Dendritic cell treated with granulocyte-macrophage colony-stimulating factor and Interleukin-4, amounts not matched to agents 40 ng/mL and 50 ng/mL, for 4 days (primary cell): ENCODE measurements at regions not wholly inside any gene's neighbourhood (a gene's known extent, or its start where the extent isn't known, plus 50 kb on each side); places are given as distances from the start of the nearest gene placed in this dataset.

Experiments
- H3K27ac Mint-ChIP-seq: one replicate; pipeline ENCODE4 v1.8.0; 2022; ENCODE audit warnings: mild to moderate bottlenecking, mixed read lengths
- H3K27me3 Mint-ChIP-seq: one replicate; pipeline ENCODE4 v1.8.0; 2022; ENCODE audit warnings: mild to moderate bottlenecking, mixed read lengths
- H3K36me3 Mint-ChIP-seq: one replicate; pipeline ENCODE4 v1.8.0; 2022; ENCODE audit warnings: low read depth, mixed read lengths
- H3K4me1 Mint-ChIP-seq: one replicate; pipeline ENCODE4 v1.8.0; 2022; ENCODE audit warnings: low read depth, mixed read lengths
- H3K4me3 Mint-ChIP-seq: one replicate; pipeline ENCODE4 v1.8.0; 2022; ENCODE audit warnings: mild to moderate bottlenecking, moderate library complexity, mixed read lengths
- H3K9me3 Mint-ChIP-seq: one replicate; pipeline ENCODE4 v1.8.0; 2022; ENCODE audit warnings: mixed read lengths
- intact Hi-C: fragments of 100-400 bp; cut with micrococcal nuclease; formaldehyde crosslinking; loops from one replicate; pipeline ENCODE4 v1.15.0; 2022

DNA sequence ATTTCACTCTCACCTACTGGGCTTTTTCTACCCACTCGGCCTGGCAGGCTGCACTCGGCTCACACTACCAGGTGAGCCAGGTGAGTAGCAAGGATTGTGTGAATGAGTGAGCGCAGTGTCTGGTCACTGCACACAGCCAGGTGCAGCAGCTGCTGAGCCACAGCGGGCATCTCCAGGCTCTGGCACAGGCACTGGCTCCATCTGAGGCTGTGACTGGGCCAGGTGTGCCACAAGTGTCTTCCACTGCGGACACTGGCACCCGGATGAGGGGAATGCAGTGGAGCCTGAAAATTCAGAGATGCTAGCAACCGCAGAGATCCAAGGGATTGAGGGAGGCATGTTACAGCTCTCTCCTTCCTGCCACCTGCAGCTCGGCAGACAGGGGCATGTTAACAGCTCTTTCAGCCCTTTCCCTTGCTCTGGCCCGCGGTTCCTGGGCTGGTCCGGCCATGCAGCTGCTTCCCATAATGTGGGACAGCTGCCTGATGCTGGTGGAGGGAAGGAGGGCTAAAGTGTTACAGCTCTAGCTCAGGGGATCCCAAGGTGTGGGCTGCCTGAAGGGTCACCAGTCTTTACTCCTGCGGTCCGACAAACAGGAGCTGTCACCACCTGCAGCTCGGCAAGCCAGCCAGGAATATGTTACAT, 1038.3 kb downstream of the AMY1C start:
- no peaks in the 10 kb centered on the region for H3K4me1 Mint-ChIP-seq
- no peaks in the 10 kb centered on the region for H3K9me3 Mint-ChIP-seq
- no peak overlapping the region for H3K27ac Mint-ChIP-seq
- H3K36me3 Mint-ChIP-seq = no peaks in the 10 kb centered on the region
- no peak overlapping the region for H3K4me3 Mint-ChIP-seq
- intact Hi-C loops = no loop called here
- H3K27me3 Mint-ChIP-seq = no peaks in the 10 kb centered on the region

DNA sequence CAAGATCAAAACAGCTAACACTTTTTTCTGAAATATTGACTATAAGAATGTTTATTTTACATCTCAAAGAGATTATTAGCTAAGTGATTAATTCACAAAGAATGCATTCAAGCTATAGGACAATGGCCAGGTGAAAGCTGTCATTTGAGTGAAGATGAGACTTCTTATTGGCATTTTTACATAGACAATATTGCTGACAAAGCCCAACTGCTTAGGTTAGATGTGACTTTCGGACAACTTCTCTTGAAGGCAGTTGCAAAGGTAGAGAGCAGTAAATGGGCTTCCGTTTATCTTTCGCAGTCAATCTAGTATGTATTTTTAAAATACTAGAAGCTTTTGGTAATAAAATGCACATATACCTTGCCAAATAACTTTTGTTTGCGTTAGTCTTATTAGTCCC, 1041.3 kb downstream of the AMY1C start:
- Mint-ChIP-seq H3K36me3 (no peaks in the 10 kb centered on the region), H3K9me3 (no peaks in the 10 kb centered on the region), H3K27me3 (no peaks in the 10 kb centered on the region), H3K4me3 (no peak overlapping the region), H3K4me1 (no peaks in the 10 kb centered on the region), H3K27ac (no peak overlapping the region)
- intact Hi-C loops = no loop called here

DNA sequence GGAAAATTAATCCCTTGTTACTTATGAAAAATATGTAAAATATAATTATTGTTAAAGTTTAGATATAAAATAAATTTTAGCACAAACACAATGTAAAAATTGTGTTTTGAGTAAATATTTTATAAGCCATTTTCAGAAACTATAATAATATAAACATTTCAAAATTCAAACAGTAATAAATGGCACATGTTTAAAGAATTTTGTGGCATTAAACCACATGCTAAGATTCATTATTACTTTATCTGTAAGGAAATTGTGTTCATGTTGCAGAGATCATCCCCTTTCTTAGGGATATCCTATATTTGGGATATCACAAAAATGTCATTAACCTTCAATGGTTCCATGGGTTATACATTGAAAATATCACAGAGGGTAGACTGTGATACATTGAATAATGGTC, 1044.3 kb downstream of the AMY1C start:
- peaks cover 9% of the 10 kb centered on the region for H3K9me3 Mint-ChIP-seq
- no peaks in the 10 kb centered on the region for H3K27me3 Mint-ChIP-seq
- intact Hi-C loops = no loop called here
- H3K36me3 Mint-ChIP-seq = no peaks in the 10 kb centered on the region
- no peak overlapping the region for H3K27ac Mint-ChIP-seq
- H3K4me3 Mint-ChIP-seq = no peak overlapping the region
- no peaks in the 10 kb centered on the region for H3K4me1 Mint-ChIP-seq

DNA sequence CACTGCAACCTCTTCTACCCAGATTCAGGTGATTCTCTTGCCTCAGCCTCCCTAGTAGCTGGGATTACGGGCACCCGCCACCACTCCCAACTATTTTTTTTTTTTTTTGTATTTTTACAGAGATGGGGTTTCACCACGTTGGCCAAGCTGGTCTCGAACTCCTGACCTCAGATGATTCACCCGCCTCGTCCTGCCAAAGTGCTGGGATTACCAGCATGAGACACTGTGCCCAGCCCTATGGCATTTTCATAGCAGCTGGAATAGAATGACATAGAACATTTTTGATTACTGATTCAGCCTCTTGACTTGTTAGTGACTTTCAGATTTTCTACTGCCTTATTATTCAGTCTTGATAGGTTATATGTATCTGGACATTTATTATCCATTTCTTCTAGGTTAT, 1046.2 kb downstream of the AMY1C start:
- no peaks in the 10 kb centered on the region for H3K27me3 Mint-ChIP-seq
- H3K36me3 Mint-ChIP-seq = no peaks in the 10 kb centered on the region
- peaks cover 9% of the 10 kb centered on the region for H3K9me3 Mint-ChIP-seq
- H3K4me1 Mint-ChIP-seq = no peaks in the 10 kb centered on the region
- H3K27ac Mint-ChIP-seq = no peak overlapping the region
- intact Hi-C loops = no loop called here
- no peak overlapping the region for H3K4me3 Mint-ChIP-seq

DNA sequence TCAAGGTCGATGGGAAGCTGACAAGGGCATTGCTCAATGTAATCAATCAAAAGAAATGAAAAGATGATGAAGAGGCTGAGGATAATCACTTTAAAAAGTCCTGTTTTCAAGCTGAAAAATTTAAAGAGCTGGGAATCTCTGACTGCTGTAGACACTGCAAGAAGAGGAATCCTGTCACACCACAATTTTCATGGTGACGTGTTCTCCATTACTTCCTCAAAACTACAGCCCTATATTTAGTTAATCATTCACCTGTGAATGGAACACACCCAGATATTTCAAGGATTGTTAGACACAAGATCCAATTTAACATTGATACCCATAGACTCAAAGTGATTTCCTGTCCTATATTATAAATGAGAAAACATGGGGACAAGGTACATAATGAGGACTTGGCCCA, 1048.3 kb downstream of the AMY1C start:
- no peaks in the 10 kb centered on the region for H3K4me1 Mint-ChIP-seq
- no peaks in the 10 kb centered on the region for H3K36me3 Mint-ChIP-seq
- peaks cover 9% of the 10 kb centered on the region for H3K9me3 Mint-ChIP-seq
- H3K4me3 Mint-ChIP-seq = no peak overlapping the region
- H3K27ac Mint-ChIP-seq = no peak overlapping the region
- H3K27me3 Mint-ChIP-seq = no peaks in the 10 kb centered on the region
- intact Hi-C loops = no loop called here

DNA sequence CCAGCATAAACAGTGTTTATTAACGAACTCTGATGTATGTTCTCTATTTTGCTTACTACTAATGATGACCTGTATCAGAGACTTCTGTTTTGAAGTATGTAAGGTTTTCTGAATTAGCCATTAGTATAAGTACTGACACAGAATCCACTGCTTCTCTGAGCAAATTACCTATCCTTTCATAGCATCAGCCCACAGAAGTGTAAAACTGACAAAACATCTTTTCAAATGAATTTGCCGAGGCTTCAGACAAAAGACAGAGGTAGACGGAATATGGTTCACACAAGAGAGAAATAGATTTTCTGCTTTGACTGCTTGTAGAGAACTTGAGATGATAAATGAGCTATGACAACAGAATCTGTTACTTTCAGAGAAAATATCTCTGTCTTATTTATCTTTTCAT, 1051.6 kb downstream of the AMY1C start:
- peaks cover 7% of the 10 kb centered on the region for H3K9me3 Mint-ChIP-seq
- no peak overlapping the region for H3K27ac Mint-ChIP-seq
- H3K27me3 Mint-ChIP-seq = no peaks in the 10 kb centered on the region
- H3K4me3 Mint-ChIP-seq = no peak overlapping the region
- no peaks in the 10 kb centered on the region for H3K36me3 Mint-ChIP-seq
- intact Hi-C loops = no loop called here
- H3K4me1 Mint-ChIP-seq = no peaks in the 10 kb centered on the region

DNA sequence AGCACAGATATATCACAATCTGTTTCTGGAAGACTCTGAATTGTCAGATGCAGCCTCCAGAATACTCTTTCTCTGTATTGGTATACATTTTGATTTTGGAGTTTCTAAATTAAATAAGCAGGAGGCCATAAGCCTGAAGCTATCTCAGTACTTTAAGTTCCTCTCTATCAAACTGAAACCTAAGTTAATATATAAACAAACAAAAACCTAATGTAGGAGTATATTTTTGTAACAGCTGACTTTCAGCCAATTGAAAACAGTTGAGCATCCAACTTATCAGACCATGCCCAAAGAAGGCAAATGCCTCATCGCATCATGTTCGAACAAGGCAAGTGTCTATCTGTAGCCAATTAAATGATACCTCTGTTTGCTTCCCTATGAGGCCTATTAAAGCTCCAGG, 1054.4 kb downstream of the AMY1C start:
- intact Hi-C loops = no loop called here

DNA sequence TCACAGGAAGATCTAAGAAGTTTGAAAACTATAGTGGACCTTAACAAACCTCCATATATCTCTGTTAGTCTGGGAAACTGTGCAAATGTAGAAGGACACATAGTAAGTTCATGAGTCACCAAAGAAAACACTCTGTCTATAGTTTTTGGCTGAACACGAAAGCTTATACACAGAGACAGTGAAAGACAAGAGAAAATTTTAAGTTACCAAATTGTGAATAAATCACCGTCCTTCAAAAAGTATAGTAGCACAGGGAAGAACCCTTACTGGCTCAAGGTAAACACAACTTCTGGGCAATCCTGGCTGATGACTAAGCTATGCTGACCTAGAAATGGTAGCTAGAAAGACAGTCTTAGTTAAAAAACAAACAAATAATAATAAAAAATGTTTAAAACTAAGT, 1057.9 kb downstream of the AMY1C start:
- Mint-ChIP-seq H3K9me3 (peaks cover 9% of the 10 kb centered on the region), H3K36me3 (no peaks in the 10 kb centered on the region), H3K27me3 (no peaks in the 10 kb centered on the region), H3K4me1 (no peaks in the 10 kb centered on the region), H3K4me3 (no peak overlapping the region), H3K27ac (no peak overlapping the region)
- intact Hi-C loops = no loop called here

More for the DNA sequence above, 1054.4 kb downstream of the AMY1C start:
- Mint-ChIP-seq H3K4me1 (no peaks in the 10 kb centered on the region), H3K4me3 (no peak overlapping the region), H3K27ac (no peak overlapping the region), H3K36me3 (no peaks in the 10 kb centered on the region), H3K9me3 (no peaks in the 10 kb centered on the region), H3K27me3 (no peaks in the 10 kb centered on the region)

DNA sequence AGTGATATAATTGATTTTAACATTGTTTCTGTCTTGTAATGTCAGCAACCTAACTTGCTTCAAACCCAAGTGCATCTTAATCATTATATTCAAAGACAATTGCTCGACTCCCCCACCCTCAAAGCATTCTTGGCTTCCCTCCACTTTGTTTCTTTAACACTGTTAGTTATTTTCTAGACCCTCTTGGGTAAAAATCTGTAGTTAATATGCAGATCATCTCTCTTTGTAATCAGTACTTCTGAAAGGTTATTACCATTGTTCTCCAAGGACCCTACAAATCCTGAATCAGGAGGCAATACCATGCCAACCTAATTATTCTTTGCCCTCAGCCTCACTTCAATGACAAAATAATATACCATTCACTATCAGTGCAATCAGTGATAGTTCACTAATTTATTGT, 1075.7 kb downstream of the AMY1C start:
- Mint-ChIP-seq H3K9me3 (peaks cover 3% of the 10 kb centered on the region), H3K27ac (no peak overlapping the region), H3K27me3 (no peaks in the 10 kb centered on the region), H3K4me3 (no peak overlapping the region), H3K36me3 (no peaks in the 10 kb centered on the region), H3K4me1 (no peaks in the 10 kb centered on the region)
- intact Hi-C loops = no loop called here

DNA sequence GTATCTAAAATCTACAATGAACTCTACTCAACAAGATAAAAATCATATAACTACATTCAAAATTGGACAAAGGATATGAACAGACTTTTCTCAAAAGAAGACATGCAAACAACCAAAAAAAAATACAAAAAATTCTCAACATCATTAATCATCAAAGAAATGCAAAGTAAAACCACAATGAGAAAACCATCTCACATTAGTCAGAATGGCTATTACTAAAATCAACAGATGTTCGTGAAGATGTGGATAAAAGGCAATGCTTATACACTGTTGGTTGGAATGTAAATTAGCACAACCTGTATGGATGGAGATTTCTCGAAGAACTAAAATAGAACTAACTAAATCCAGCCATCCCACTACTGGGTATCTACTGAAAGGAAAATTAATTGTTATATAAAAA, 1080.8 kb downstream of the AMY1C start:
- no peaks in the 10 kb centered on the region for H3K36me3 Mint-ChIP-seq
- intact Hi-C loops = no loop called here
- H3K27ac Mint-ChIP-seq = no peak overlapping the region
- H3K4me3 Mint-ChIP-seq = no peak overlapping the region
- no peaks in the 10 kb centered on the region for H3K27me3 Mint-ChIP-seq
- no peaks in the 10 kb centered on the region for H3K4me1 Mint-ChIP-seq
- peaks cover 36% of the 10 kb centered on the region for H3K9me3 Mint-ChIP-seq

DNA sequence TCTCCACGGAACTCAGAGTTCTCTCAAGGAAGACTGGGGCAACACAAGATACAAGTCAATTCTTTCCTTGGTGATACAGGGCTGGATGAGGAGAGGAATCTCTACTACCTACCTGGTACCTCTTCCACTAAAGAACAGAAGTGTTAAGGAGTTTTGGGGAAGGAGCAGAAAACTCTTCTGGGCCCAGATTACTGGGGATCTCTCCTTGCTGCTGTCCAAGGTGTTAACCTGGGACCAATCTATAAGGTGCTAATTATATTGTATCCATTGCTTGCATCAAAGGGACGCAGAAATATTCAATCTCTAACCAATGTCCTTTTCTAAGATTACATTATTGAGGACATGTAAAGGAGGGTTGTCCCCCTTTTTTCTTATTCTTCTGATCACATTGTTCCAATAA, 1102.5 kb downstream of the AMY1C start:
- no peak overlapping the region for H3K27ac Mint-ChIP-seq
- intact Hi-C loops = no loop called here
- no peaks in the 10 kb centered on the region for H3K27me3 Mint-ChIP-seq
- no peaks in the 10 kb centered on the region for H3K36me3 Mint-ChIP-seq
- H3K4me3 Mint-ChIP-seq = no peak overlapping the region
- no peaks in the 10 kb centered on the region for H3K4me1 Mint-ChIP-seq
- peaks cover under 1% of the 10 kb centered on the region for H3K9me3 Mint-ChIP-seq

DNA sequence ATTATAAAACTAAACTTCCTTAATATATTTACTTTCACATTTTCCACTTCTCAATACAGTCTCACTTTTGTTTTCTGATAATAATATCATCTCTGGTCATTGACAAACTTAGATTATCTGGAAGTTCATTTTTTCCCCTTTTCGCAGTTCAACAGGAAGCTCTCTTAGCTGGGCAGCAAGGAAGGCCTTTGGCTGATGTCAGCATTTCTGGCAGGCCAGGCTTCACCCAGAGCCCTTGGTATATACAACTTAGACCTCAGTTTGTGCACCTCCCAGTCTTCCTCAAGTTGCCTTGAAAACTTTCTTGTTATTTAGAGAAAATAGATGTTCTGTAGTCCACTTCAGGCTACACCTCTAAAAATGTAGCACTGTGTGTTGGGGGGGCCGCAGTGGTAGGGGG, 1103.6 kb downstream of the AMY1C start:
- H3K36me3 Mint-ChIP-seq = no peaks in the 10 kb centered on the region
- no peaks in the 10 kb centered on the region for H3K27me3 Mint-ChIP-seq
- no peaks in the 10 kb centered on the region for H3K4me1 Mint-ChIP-seq
- H3K4me3 Mint-ChIP-seq = no peak overlapping the region
- H3K9me3 Mint-ChIP-seq = no peaks in the 10 kb centered on the region
- H3K27ac Mint-ChIP-seq = no peak overlapping the region
- intact Hi-C loops = no loop called here

DNA sequence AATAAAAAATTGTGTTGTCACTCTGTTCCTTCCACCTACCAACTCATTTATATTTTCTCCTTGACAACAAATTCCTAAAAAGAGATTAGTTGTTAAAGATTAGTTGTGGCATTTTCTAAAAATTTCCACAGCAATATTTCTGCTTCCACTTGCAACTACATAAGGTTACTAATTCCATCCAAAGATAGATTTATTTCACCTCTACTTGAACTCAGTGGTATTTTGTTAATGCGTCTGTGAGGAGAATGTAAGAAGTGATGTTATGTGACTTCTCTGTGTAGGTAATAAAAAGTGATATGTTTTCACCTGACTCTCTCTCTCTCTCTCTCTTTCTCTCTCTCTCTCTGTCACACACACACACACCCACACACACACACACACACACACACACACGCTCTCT, 1104.8 kb downstream of the AMY1C start:
- H3K27me3 Mint-ChIP-seq = no peaks in the 10 kb centered on the region
- H3K27ac Mint-ChIP-seq = no peak overlapping the region
- no peak overlapping the region for H3K4me3 Mint-ChIP-seq
- no peaks in the 10 kb centered on the region for H3K36me3 Mint-ChIP-seq
- intact Hi-C loops = no loop called here
- H3K4me1 Mint-ChIP-seq = no peaks in the 10 kb centered on the region
- no peaks in the 10 kb centered on the region for H3K9me3 Mint-ChIP-seq

DNA sequence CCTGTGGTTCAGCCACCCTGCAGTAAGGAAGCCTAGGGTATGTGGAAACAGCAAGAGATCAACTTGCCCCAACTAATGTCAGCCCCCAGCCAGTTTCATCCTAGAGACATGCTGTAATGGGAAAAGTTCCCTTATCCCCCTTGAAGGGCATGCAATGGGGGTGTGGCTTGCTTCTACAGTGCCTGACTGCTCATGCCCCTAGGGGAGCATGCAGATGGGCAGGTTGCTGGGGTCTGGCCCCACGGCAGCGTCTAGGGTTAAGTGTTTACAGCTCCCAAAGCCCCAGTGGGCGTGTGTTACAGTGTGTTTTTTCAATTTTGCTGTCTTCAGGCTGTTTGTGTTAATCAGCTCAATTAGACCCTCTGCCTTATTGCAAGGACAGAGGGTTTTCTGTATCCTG, 1105.9 kb downstream of the AMY1C start:
- H3K4me1 Mint-ChIP-seq = no peaks in the 10 kb centered on the region
- intact Hi-C loops = no loop called here
- no peaks in the 10 kb centered on the region for H3K36me3 Mint-ChIP-seq
- H3K27me3 Mint-ChIP-seq = no peaks in the 10 kb centered on the region
- H3K27ac Mint-ChIP-seq = no peak overlapping the region
- no peaks in the 10 kb centered on the region for H3K9me3 Mint-ChIP-seq
- no peak overlapping the region for H3K4me3 Mint-ChIP-seq

DNA sequence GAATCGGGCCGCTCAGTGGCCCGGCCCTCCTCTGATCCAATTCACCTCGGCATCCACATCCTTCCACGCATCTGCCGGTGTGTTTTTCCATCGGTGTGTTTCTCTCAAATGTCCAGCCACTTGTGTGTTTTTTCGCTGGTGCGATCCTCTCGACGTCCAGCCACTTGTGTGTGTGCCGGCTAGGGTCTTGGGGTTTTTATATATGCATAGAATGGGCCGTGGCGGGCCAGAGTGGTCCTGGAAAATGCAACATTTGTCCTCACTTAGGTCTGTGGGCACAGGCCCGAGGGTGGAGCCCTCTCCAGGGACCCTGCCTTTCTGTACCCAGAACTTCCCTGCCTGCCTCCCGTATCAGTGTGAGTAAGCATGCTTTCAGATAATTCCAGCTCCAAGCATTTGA, 1106.4 kb downstream of the AMY1C start:
- Mint-ChIP-seq H3K27ac (no peak overlapping the region), H3K4me3 (no peak overlapping the region), H3K27me3 (no peaks in the 10 kb centered on the region), H3K9me3 (no peaks in the 10 kb centered on the region), H3K36me3 (no peaks in the 10 kb centered on the region), H3K4me1 (no peaks in the 10 kb centered on the region)
- intact Hi-C loops = no loop called here
